GM21619 (cell line): ENCODE measurements at regions not wholly inside any gene's neighbourhood (a gene's known extent, or its start where the extent isn't known, plus 50 kb on each side); places are given as distances from the start of the nearest gene placed in this dataset.

Source experiments
- ATAC-seq: cut with Tn5 transposase; IDR thresholded peaks from one replicate; pipeline ENCODE4 v1.9.1; 2021; ENCODE audit not compliant: unreplicated experiment

DNA sequence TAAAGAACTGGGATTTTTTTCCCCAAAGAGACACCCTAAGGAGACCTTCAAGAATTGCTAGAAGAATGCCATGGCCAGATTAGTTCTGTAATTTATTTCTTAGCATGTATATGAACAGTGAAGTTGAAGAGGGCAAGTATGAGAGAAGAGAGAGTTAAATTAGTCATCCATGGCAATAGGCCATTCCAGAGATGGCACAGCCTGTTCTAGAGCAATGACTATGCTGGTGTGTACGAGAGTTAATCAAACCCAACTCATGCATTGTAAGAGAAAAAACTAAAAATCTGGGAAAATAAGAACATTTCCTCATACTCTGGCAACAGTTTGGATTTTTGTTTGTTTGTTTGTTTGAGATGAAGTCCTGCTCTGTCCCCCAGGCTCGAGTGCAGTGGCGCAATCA is 112.1 kb upstream of the PIK3C3 start:
- no peak for ATAC-seq

GRCh38 chr18:41829647-41830516 is 125.2 kb upstream of the PIK3C3 start:
- ATAC-seq = no peak

- ATAC-seq = no peak
Measured at GRCh38 chr18:41828137-41828536, 126.9 kb upstream of the PIK3C3 start.

- no peak for ATAC-seq
Measured at GRCh38 chr18:41820784-41821183, 134.2 kb upstream of the PIK3C3 start.

GRCh38 chr18:41818381-41819355 is 136.4 kb upstream of the PIK3C3 start:
- ATAC-seq = no peak

- no peak for ATAC-seq
Measured at GRCh38 chr18:41814651-41815050, 140.4 kb upstream of the PIK3C3 start.

GRCh38 chr18:41809652-41810051 is 145.4 kb upstream of the PIK3C3 start:
- ATAC-seq = no peak

DNA sequence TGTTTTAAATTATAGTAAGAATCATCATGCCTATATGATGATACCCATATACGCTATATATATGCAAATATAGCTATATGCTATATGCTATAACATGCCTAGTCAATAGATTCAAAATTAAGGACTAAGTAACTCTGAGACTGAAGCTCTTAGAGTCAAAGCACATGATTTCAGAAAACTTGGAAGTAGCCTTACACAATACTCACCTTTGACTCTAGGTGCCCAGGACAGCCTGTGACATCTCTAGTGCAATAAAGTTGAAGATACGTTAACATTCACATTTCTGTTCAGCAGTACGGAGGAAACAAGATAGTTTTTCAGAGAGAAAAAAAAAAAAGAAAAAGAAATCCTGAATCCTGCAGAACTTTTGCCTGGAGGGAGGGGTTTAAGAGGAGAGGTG is 149.7 kb upstream of the PIK3C3 start:
- no peak for ATAC-seq

DNA sequence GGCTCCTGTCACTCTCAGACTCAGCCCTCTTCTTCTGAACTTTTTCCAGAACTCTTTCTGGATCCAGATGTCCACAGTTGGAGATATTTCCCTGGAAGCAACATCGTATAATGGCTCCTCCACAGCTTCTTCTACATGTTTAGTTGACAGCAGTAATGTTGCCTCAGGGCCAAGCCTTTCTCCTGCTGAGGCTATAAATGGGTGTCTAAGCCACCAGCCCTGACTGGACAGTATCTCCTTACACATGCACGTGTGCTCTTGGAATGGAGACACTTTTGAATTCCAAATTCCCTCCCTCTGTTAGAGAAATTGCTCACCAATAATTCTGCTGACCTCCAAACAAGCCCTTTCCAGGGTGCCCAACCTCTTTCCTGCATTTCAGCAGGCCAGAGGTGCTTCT is 156.2 kb upstream of the PIK3C3 start:
- ATAC-seq = no peak

DNA sequence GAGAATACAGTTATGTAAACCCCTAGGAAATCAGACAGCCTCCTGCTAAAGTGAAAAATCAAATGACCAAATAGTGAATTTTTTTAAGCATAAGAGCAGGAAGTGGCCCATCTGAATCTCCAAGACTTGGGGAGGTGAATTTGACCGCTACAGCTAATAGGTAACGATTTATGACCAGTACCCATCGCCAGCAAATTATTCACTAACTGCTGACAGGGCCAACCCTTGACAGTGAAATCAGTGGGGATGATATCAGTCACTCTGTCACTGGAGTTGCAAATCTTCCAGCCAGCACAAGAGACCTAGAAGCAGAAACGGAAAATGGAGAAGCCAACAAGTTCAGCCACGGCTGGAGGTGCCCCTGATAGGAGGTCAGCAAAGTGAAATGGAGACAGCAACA is 164.3 kb upstream of the PIK3C3 start:
- no peak for ATAC-seq

DNA sequence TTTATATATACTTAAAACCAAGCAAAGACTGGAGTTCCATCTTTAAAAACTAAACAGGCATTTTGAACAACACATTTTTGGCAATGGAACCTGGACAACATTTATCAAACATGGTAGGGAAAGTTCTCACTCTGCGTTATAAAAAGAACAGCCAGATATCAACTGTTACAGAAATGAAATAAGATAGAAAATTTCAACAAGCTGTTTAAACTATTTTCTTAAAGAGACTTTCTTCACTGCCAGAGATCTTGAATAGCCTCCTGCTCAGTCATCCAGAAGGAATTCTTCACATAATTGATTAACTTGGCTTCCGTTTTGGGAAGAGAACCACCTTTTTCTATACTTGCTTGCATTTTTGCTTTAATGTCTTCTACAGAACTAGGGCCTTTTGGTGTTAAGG is 166.0 kb upstream of the PIK3C3 start:
- no peak for ATAC-seq

- no peak for ATAC-seq
Measured at GRCh38 chr18:41783879-41784278, 171.2 kb upstream of the PIK3C3 start.

DNA sequence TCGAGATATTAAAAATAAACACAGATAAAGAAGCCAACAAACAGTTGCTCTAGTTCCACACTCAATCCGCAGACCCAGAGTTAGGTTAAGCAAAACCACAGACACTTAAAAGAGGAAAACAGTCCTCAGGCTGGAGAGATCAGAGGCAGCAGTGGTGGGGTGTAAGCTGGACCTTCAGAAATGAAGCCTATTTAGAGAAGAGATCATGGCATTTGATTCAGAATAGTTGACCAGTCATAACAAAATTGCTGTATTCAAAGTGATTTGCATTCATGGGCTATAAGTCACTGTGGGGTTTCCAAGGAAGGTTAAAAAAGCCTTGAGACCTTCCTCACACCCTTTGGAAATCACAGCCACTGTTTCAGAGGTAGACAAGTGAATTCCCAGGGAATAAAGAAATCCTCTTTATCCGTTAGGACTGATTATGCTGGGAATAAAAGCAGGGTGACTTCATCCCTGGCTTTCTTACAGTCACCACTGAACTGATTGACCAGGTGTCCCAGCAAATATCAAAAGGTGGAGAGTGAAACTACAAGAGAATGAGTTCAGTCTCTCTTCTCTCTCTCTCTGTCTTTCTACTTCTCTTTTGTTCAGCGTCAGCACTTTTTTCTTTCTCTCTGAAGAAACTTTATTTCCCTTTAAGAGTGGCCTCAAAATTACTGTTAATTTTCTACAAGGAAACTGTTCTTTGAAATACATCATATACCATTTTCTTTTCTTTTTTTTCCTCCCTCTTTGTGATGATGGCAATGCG is 171.8 kb upstream of the PIK3C3 start:
- no peak for ATAC-seq

GRCh38 chr18:41771973-41772372 is 183.1 kb upstream of the PIK3C3 start:
- no peak for ATAC-seq

GRCh38 chr18:41769265-41769664 is 185.8 kb upstream of the PIK3C3 start:
- ATAC-seq = no peak

DNA sequence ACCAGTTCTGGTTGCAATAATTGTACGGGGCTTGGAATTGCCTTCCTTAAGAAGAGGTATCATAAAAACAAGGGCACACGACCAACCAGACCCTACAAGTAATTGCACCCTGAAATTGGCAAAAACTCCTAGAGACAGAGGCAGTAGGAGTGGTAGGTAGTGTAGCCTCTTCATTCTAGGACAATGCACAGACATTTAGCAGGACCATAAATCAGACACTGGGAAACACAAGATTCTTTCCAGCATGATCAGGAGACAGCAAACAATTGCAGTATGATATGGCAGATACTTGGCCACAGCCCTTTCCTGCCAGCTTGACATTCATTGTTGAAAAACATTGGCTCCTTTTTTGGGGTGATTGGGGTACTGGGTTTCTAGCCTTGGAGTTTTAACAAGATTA is 186.6 kb upstream of the PIK3C3 start:
- ATAC-seq = no peak

GRCh38 chr18:41767960-41768359 is 187.1 kb upstream of the PIK3C3 start:
- no peak for ATAC-seq

DNA sequence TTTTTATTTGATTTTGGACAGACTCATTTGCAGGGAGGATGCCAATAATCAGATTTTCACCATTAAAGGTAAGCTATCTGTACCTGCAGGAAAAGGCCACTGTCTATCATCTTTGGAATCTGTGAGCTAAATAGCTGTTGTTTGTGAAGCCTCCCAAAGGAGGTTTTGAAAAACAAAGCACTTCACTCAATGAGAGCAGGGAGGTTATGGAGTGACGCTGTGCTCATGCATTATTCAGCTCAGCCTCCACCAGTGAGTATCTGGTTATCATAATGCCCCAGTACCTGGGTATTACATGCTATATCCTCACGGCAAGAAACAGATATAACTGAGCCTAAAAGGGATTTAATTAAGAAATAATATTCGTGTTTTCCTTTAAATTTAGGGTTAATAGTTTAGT is 189.6 kb upstream of the PIK3C3 start:
- no peak for ATAC-seq

- no peak for ATAC-seq
Measured at GRCh38 chr18:41763361-41763760, 191.7 kb upstream of the PIK3C3 start.

DNA sequence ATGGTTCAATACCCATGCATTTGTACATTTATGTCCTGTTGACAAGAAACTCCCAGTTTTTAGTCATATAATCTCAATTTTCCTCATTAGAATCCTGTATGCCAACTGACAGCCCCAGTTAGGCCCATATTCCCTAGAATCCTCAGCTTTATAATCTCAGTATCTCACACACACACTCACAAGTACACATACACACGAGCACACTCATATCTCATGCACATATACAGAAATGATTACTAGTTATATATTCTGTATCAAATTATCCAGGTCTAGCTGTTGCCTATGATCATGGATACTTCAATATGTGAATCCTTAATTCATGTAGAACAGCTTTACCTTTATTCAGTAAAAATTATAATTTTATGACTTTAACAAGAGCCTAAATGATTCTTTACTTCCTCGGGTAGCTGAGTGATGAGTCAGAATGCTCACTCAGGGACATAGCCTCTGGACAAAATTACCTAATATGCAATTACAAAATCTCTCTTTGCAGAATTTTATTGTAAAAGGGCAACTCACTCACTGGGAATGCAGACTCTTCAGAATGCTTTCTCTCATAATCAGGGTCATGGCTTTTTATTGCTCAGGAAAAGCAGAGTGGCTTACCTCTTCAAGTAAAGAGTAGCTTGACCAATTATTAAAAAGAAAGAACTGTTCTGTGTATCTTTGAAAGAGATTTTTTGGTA is 193.6 kb upstream of the PIK3C3 start:
- no peak for ATAC-seq

DNA sequence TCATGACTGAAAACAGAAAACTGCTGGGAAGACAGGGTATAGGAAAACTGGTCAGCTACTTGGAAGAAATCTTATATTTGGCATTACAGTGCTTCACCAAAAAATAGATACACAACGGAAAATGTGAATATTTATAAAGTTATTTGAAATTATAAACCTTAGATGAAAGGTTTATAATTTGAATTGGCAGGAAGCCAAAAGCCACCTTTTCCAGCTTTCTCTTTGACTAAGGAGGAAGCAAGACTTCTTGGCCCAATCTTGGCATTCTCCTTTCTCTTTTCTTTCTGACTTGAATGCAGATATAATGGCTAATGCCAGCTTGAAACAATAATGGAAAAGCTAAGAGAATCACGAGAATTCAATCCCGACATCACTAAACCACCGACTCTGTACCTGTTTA is 196.5 kb upstream of the PIK3C3 start:
- no peak for ATAC-seq
